ENCODE measurements at regions not wholly inside any gene's neighbourhood (a gene's known extent, or its start where the extent isn't known, plus 50 kb on each side); places are given as distances from the start of the nearest gene placed in this dataset.

DNA sequence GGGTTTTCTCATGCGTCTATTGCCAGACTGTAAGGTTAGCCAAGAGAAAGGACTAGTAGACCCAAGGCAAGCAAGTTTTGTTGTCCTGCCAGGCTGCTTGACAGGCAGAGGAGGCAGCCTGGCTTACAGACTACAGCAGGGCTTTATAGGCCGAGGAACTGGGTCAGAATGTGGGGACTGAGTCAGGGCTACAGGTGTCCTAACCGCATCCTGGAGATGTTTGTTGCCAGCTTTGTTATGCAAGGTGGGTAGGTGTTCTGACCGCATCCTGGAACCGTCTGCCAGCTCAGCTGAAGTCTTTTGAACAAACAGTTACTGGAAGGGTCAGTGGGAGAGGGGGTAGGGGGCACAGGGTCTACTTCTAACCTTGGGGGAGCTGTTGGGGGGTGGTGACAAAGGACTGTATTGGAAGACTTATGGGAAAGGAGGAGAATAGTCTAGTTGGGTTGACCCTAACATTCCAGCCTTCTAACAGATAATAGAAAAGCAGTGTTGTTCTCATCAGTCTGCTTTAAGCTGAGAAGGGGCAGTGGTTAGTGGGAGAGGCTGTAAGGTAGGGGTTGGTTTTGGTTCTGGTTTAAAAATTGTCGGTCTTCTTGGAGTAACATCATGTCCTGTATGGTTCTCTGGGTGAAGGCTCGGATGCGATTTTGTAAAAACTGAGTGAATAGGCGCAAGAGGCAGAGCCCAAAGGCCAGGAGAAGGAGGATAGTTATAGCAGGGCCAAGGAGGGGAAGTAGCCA lies 913.8 kb upstream of the SLITRK5 start:
- no peak for DNase-seq

DNA sequence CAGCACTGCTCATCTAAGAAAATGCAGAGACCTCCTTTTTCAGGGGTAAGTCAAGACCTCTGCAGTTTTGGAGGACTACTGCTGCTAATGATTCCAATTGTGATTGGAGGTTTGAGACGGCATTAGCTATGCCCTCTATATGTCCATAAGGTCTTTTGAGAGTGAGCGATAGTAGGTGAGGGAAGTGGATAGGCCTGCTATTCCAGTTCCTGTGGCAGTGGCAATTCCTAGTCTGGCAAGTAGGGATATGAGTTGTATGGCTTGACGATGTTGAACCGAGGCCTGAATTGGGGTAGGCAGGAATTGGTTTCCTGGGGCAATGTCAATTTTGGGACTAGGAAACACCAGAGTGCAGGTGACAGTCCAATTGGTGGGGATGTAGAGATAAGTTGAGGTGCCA lies 913.1 kb upstream of the SLITRK5 start:
- DNase-seq, result no peak

- DNase-seq, result no peak
Measured at GRCh38 chr13:86760620-86761019, 910.6 kb upstream of the SLITRK5 start.

GRCh38 chr13:86765462-86765861 lies 905.7 kb upstream of the SLITRK5 start:
- no peak for DNase-seq

- DNase-seq, result no peak
Measured at GRCh38 chr13:86788616-86789015, 882.6 kb upstream of the SLITRK5 start.

DNA sequence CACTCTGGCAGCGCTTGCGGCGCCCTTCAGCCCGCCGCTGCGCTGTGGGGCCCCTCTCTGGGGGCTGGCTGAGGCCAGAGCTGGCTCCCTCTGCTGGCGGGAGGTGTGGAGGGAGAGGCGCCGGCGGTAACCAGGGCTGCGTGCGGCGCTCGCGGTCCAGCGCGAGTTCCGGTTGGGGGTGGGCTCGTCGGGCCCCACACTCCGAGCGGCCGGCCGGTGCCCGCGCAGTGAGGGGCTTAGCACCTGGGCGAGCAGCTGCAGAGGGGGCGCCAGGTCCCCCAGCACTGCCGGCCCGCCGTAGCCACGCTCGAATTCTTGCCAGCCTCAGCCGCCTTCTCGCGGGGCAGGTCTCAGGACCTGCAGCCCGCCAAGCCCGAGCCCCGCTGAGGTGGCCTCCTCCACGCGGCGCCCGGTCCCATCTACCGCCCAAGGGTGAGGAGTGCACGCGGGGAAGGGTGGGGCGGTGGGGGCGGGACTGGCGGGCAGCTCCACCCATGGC lies 879.0 kb upstream of the SLITRK5 start:
- no peak for DNase-seq

DNA sequence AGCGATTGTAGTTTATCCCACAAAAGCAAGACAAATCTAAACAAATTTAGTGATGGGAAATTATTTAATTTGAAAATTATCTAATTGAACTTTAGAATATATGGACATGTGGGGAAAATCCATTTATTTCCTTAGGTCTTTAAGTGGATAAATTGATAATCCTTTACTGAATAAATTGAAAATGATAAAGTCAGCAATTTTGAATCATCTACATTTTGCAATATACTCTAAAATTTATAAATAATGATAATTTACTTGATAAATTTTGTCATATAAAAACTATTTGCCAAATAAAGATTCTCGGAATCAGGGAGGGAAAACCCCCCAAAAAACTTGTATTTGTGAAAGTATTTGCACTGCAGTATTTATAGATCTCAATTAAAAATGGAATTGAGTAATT lies 875.3 kb upstream of the SLITRK5 start:
- DNase-seq, result no peak

GRCh38 chr13:86810361-86810760 lies 860.8 kb upstream of the SLITRK5 start:
- DNase-seq, result no peak

GRCh38 chr13:86813198-86813597 lies 858.0 kb upstream of the SLITRK5 start:
- DNase-seq, result no peak

DNA sequence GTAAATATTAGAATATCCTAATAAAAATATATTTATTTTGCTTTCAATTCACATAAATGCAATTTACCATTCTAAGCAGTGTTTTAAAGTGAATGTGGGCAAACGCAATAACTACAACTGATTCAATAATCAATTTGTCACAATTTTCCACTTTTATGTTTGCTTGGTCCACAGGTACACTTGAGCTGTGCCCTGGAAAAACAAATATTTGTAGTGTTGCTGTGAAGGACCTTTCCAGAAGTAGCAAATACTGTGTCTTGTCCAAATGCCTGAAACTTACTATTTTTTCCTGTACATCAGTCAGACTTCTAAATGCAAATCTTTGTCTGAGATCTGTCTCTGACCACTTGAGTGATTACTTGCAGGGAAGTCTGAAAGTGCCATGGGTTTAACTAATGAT lies 845.8 kb upstream of the SLITRK5 start:
- no peak for DNase-seq

- DNase-seq, result no peak
Measured at GRCh38 chr13:86826232-86826631, 844.9 kb upstream of the SLITRK5 start.

GRCh38 chr13:86830046-86830445 lies 841.1 kb upstream of the SLITRK5 start:
- DNase-seq, result no peak

- DNase-seq, result no peak
Measured at GRCh38 chr13:86831084-86831483, 840.1 kb upstream of the SLITRK5 start.

GRCh38 chr13:86838411-86839120 lies 832.6 kb upstream of the SLITRK5 start:
- no peak for DNase-seq

DNA sequence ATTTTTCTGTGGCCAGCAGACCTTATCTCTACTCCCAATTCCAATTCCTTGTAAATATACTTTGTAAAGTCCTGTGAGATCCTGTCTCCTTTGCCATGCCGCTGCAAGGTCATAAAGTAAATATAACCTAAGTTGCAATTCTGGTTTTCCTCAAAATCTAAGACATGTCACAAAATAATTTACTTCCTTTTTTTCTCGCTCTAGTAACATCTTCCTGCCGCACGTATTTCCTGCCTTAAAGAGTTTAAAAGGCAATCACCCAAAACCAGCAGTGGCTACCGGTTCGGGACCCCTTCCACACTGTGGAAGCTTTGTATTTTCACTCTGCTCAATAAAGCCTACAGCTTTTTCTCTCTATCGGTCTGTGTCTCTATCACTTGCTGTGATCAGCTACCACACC lies 832.0 kb upstream of the SLITRK5 start:
- no peak for DNase-seq

GRCh38 chr13:86840250-86841191 lies 830.6 kb upstream of the SLITRK5 start:
- no peak for DNase-seq

- DNase-seq, result no peak
Measured at GRCh38 chr13:86841264-86841663, 829.9 kb upstream of the SLITRK5 start.

DNA sequence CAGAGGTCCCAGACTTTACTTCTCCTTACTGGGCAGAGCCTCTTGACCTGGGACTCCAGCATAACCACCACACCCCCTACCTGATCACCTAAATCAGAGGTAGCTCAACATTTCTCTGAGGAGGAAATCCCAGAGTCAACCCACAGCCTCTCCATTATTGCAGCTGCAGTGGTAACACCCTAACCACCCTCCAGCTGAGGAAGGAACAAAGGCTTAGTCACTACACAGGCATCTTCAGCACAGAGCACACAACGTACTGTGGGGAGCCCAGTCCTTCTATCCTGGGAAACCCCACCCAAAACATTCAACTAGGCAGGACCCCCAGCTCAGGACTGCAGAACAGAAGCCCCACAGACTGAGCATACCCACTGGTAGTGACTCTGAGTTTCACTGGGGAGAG lies 824.7 kb upstream of the SLITRK5 start:
- no peak for DNase-seq

DNA sequence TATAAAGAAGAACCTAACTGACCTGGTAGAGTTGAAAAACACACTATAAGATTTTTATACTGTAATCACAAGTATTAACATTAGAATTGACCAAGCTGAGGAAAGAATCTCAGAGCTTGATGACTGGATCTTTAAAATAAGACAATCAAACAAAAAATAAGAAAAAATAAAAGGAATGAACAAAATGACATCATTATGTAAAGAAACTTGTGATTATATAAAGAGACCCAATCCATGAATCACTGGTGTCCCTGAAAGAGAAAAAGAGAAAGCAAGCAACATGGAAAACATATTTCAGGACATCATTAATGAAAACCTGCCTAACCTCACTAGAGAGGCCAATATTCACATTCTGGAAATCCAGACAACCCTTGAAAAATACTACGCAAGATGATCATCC lies 822.5 kb upstream of the SLITRK5 start:
- DNase-seq, result no peak

DNA sequence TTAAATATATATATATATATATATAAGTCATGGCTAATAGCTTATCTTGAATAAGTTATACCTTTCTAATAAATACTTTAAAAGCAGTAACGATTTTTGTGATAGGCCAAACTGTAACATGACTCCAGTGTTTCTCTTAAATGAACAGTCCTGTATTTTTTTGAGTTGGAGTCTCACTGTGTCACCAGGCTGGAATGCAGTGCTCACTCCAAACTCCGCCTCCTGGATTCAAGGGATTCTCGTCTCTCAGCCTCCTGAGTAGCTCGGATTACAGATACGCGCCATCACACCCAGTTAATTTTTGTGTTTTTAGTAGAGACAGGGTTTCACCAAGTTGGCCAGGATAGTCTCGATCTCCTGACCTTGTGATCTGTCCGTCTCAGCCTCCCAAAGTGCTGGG lies 814.2 kb upstream of the SLITRK5 start:
- DNase-seq, result no peak

GRCh38 chr13:86858216-86858615 lies 813.0 kb upstream of the SLITRK5 start:
- DNase-seq, result no peak

- DNase-seq, result no peak
Measured at GRCh38 chr13:86862137-86862536, 809.0 kb upstream of the SLITRK5 start.

- DNase-seq, result no peak
Measured at GRCh38 chr13:86864376-86864775, 806.8 kb upstream of the SLITRK5 start.
